Epithelial cell of proximal tubule (primary cell): ENCODE measurements at regions not wholly inside any gene's neighbourhood (a gene's known extent, or its start where the extent isn't known, plus 50 kb on each side); places are given as distances from the start of the nearest gene placed in this dataset.

ENCODE experiments used
- DNase-seq: peaks from one replicate; pipeline ENCODE4 v3.0.0-alpha.2; 2011; ENCODE audit warnings: low read depth
- H3K4me3 ChIP-seq: 2 replicates; pipeline ENCODE4 v1.5.1; 2011; ENCODE audit warnings: low read depth, mild to moderate bottlenecking, low read length
- TF ChIP-seq, protein P1 (sequence below): conservative IDR thresholded peaks from 2 replicates; pipeline ENCODE4 v1.5.1; 2012; ENCODE audit warnings: low read depth, mild to moderate bottlenecking, low read length

DNA sequence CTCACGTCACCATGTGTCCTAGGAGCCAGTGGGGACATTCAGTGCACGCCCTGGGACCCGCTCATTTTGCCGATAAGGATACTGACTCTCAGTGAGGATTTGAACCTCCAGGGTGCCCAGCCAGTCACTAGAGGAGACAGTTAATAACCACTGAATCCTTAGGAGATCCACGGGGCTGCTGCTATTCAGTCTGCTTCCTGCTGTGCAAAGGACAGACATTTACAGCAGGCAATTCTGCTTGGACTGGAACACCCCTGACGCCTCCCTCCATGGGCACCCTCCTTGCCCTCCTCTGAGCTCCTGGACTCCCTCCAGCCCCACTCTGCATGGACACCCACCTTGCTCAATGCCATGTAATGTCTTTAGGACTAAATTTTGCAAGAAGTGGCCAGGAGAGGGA lies 265.5 kb downstream of the EIPR1 start:
- no peak overlapping the region for H3K4me3 ChIP-seq
- DNase-seq: no peak
- TF ChIP-seq, protein P1, sequence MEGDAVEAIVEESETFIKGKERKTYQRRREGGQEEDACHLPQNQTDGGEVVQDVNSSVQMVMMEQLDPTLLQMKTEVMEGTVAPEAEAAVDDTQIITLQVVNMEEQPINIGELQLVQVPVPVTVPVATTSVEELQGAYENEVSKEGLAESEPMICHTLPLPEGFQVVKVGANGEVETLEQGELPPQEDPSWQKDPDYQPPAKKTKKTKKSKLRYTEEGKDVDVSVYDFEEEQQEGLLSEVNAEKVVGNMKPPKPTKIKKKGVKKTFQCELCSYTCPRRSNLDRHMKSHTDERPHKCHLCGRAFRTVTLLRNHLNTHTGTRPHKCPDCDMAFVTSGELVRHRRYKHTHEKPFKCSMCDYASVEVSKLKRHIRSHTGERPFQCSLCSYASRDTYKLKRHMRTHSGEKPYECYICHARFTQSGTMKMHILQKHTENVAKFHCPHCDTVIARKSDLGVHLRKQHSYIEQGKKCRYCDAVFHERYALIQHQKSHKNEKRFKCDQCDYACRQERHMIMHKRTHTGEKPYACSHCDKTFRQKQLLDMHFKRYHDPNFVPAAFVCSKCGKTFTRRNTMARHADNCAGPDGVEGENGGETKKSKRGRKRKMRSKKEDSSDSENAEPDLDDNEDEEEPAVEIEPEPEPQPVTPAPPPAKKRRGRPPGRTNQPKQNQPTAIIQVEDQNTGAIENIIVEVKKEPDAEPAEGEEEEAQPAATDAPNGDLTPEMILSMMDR: no peak

- no peak overlapping the region for H3K4me3 ChIP-seq
- DNase-seq: no peak
- TF ChIP-seq, protein P1: no peak
Measured at GRCh38 chr2:3110994-3111666, 266.5 kb downstream of the EIPR1 start.

GRCh38 chr2:3110555-3110954 lies 267.1 kb downstream of the EIPR1 start:
- no peak for DNase-seq
- no peak overlapping the region for H3K4me3 ChIP-seq
- TF ChIP-seq, protein P1: no peak

DNA sequence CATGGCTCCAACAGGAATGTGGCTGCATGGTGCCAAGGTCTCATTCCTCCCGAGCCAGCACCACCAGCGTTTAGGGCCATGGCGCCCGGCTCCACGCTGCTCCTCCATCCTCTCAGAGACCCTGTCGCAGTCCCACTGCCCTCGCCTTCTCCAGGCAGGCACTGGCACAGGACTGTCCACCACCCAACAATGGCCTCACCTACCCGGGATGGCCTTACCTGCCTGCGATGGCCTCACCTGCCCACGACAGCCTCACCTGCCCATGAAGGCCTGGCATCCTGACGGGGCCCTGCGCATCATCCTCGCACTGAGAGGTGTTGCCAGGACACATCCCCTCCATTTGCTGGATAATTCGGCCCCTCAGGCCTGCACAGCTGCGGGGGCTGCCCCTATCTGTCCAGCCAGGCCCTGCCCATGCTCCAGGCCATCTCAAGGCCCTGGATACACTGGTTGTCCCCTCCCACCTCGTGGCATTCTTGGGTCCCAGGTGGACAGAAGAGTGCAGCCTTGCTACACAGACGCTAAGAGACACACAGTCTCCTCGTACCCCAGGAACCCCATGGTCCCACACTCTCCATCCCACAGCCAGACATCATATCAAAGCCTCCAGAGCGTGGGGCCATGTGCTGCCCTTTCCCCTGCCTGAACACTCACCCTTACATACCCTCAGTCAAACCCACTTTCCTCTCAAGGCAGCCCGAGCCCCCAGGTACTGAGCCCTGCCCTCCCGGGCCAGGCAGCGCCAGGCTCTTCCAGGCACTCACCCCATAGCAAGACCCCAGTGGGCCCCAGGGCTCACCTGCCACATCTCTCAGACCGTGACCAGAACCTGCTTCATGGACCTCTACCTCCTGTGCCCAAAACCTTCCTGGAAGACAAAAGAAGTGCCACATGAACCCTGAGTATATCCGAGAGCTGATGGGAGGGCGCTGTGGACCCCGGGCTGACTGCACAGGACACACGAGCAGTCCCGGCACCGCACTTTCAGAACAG lies 268.6 kb downstream of the EIPR1 start:
- H3K4me3 ChIP-seq: no peak overlapping the region
- TF ChIP-seq, protein P1: no peak
- no peak for DNase-seq

DNA sequence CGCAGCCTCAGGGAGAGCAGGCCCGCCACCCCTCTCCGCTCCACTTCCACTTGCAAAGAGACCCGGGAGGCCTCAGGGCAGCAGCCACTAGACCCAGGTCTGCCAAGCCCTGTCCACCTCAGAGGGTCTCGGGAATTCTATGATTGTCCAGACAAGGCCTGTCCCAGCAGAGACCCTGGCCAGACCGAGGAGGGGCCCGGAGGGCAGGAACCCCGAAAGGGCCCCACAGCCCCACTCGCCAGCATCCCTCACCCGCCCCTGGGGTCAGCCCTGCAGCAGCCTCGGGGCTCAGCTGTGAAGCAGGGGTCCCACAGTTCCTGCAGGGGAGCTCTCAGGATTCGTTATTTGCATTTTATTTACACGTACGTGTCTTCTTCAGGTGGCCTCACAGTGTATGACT lies 269.5 kb downstream of the EIPR1 start:
- TF ChIP-seq, protein P1: no peak
- no peak overlapping the region for H3K4me3 ChIP-seq
- DNase-seq: no peak

- no peak overlapping the region for H3K4me3 ChIP-seq
- TF ChIP-seq, protein P1: no peak
- no peak for DNase-seq
Measured at GRCh38 chr2:3107567-3107966, 270.1 kb downstream of the EIPR1 start.
